T-cell (primary cell): ENCODE measurements at regions not wholly inside any gene's neighbourhood (a gene's known extent, or its start where the extent isn't known, plus 50 kb on each side); places are given as distances from the start of the nearest gene placed in this dataset.

Source experiments
- ATAC-seq, 4 experiments: fragments of 200-7000 bp in 3 of 4; fragments of 150-1000 bp in 1 of 4; cut with Tn5 transposase; replicated peaks in 1 of 4; 1 replicate in 3 of 4; 2 replicates in 1 of 4; pipeline ENCODE4 v1.10.0; 2021; ENCODE audit warnings: moderate library complexity in 3 of 4, mild to moderate bottlenecking in 2 of 4, moderate number of reproducible peaks in 1 of 4
- CTCF ChIA-PET, 2 donors: fragments of 300-600 bp; sonication (Branson Sonifier 250); formaldehyde crosslinking; loops; one replicate each; lab custom pipeline; 2022; ENCODE audit warnings: antibody characterized with exemption in 2 of 2; lab: Charles Lee
- POLR2A ChIA-PET, 2 donors: fragments of 300-600 bp; sonication (Branson Sonifier 250); formaldehyde crosslinking; loops; one replicate each; lab custom pipeline; 2022; ENCODE audit warnings: antibody characterized with exemption in 2 of 2; lab: Charles Lee
- DNase-seq, 35 experiments: peaks; one replicate each; pipeline versions ENCODE4 v3.0.0 to v3.0.0-alpha.2; 2013 to 2023
- H3K27ac ChIP-seq: one replicate; pipeline ENCODE4 v1.5.1; 2013; ENCODE audit warnings: low read length
- H3K27me3 ChIP-seq, 2 experiments: replicated peaks in 1 of 2; 1 replicate in 1 of 2; 2 replicates in 1 of 2; pipeline versions ENCODE4 v1.6.1 to v1.7.0; 2013; ENCODE audit warnings: low read length in 1 of 2, mixed read lengths in 1 of 2; ENCODE audit not compliant: control insufficient read depth in 2 of 2, insufficient read depth in 2 of 2; ENCODE audit errors: extremely low read depth in 1 of 2
- H3K36me3 ChIP-seq, 2 donors: 1 replicate in 1 of 2; 2 replicates in 1 of 2; pipeline versions ENCODE4 v1.6.1 to v1.7.0; 2013; ENCODE audit warnings: low read length in 1 of 2; ENCODE audit not compliant: control insufficient read depth in 2 of 2, insufficient read depth in 1 of 2; ENCODE audit errors: extremely low read depth in 1 of 2
- H3K4me1 ChIP-seq, 2 experiments: 1 replicate in 1 of 2; 2 replicates in 1 of 2; pipeline versions ENCODE4 v1.6.1 to v1.7.0; 2013; ENCODE audit warnings: low read length in 2 of 2, mixed read lengths in 1 of 2; ENCODE audit not compliant: insufficient read depth in 2 of 2, control insufficient read depth in 1 of 2; ENCODE audit errors: extremely low read depth in 1 of 2
- H3K4me3 ChIP-seq, 2 donors: 1 replicate in 1 of 2; 2 replicates in 1 of 2; pipeline versions ENCODE4 v1.5.1 to v1.7.0; 2013; ENCODE audit warnings: mild to moderate bottlenecking in 2 of 2, low read length in 1 of 2, moderate library complexity in 1 of 2; ENCODE audit not compliant: control insufficient read depth in 1 of 2; ENCODE audit errors: extremely low read depth in 1 of 2
- H3K9me3 ChIP-seq: 2 replicates; pipeline ENCODE4 v1.7.0; 2013
- H3K27ac Mint-ChIP-seq, 2 donors: one replicate each; pipeline ENCODE4 v1.8.0; 2020 to 2021; ENCODE audit warnings: mild to moderate bottlenecking in 2 of 2, mixed read lengths in 2 of 2
- H3K27me3 Mint-ChIP-seq, 2 donors: one replicate each; pipeline ENCODE4 v1.8.0; 2021 to 2022; ENCODE audit warnings: mixed read lengths in 2 of 2
- H3K36me3 Mint-ChIP-seq: one replicate; pipeline ENCODE4 v1.8.0; 2021; ENCODE audit warnings: mixed read lengths
- H3K4me1 Mint-ChIP-seq, 3 donors: one replicate each; pipeline ENCODE4 v1.8.0; 2020 to 2022; ENCODE audit warnings: mixed read lengths in 3 of 3, mild to moderate bottlenecking in 1 of 3
- H3K4me3 Mint-ChIP-seq, 3 donors: one replicate each; pipeline ENCODE4 v1.8.0; 2020 to 2022; ENCODE audit warnings: mild to moderate bottlenecking in 3 of 3, mixed read lengths in 3 of 3, moderate library complexity in 3 of 3
- H3K9me3 Mint-ChIP-seq, 3 donors: one replicate each; pipeline ENCODE4 v1.8.0; 2020 to 2022; ENCODE audit warnings: mixed read lengths in 3 of 3
- WGBS: methylation state at CpG from one replicate; pipeline ENCODE4 v1.1.5; 2013; ENCODE audit warnings: missing lambda C conversion rate; ENCODE audit not compliant: insufficient coverage; 5-methylcytosine and 5-hydroxymethylcytosine counted together

- WGBS, result no CpG with 5 or more reads among the region's 2 CpGs
- H3K27ac ChIP-seq, result no peak overlapping the region
- DNase-seq (no peak), ATAC-seq (no peak)
- H3K36me3 ChIP-seq, result no peaks in the 10 kb centered on the region
- POLR2A ChIA-PET, result no interaction called here
- Mint-ChIP-seq H3K27ac (no peak overlapping the region), H3K4me1 (no peaks in the 10 kb centered on the region), H3K27me3 (no peaks in the 10 kb centered on the region), H3K36me3 (peaks cover 14% of the 10 kb centered on the region), H3K9me3 (no peaks in the 10 kb centered on the region), H3K4me3 (no peak overlapping the region)
- no peaks in the 10 kb centered on the region for H3K9me3 ChIP-seq
- CTCF ChIA-PET, result no interaction called here
- H3K4me1 ChIP-seq, result no peaks in the 10 kb centered on the region
- H3K4me3 ChIP-seq, result no peak overlapping the region
- no peaks in the 10 kb centered on the region for H3K27me3 ChIP-seq
Observed at GRCh38 chr2:18845854-18846445, 256.6 kb upstream of the NT5C1B start.

GRCh38 chr2:18842836-18843235, 253.5 kb upstream of the NT5C1B start:
- ChIA-PET POLR2A (no interaction called here), CTCF (no interaction called here)
- ATAC-seq (no peak), DNase-seq (no peak)
- Mint-ChIP-seq H3K27ac (no peak overlapping the region), H3K4me3 (no peak overlapping the region), H3K9me3 (no peaks in the 10 kb centered on the region), H3K27me3 (no peaks in the 10 kb centered on the region), H3K36me3 (peaks cover 14% of the 10 kb centered on the region), H3K4me1 (no peaks in the 10 kb centered on the region)
- Histone ChIP-seq H3K9me3 (no peaks in the 10 kb centered on the region), H3K36me3 (no peaks in the 10 kb centered on the region), H3K4me3 (no peak overlapping the region), H3K27ac (no peak overlapping the region), H3K27me3 (no peaks in the 10 kb centered on the region), H3K4me1 (no peaks in the 10 kb centered on the region)
- 84% methylated on average over 2 of the region's 5 CpGs for WGBS

- whole genome bisulfite sequencing, result 73% methylated on average over 3 of the region's 4 CpGs
Observed at GRCh38 chr2:18841248-18842150, 252.1 kb upstream of the NT5C1B start.

GRCh38 chr2:18837240-18837639, 247.9 kb upstream of the NT5C1B start:
- H3K4me3 ChIP-seq, result no peak overlapping the region
- H3K9me3 Mint-ChIP-seq, result no peaks in the 10 kb centered on the region
- no peaks in the 10 kb centered on the region for H3K9me3 ChIP-seq
- no peak overlapping the region for H3K27ac ChIP-seq
- H3K4me3 Mint-ChIP-seq, result no peak overlapping the region
- CTCF ChIA-PET, result no interaction called here
- H3K36me3 Mint-ChIP-seq, result peaks cover 11% of the 10 kb centered on the region
- no peaks in the 10 kb centered on the region for H3K27me3 Mint-ChIP-seq
- no CpG with 5 or more reads among the region's 1 CpG for WGBS
- no peaks in the 10 kb centered on the region for H3K36me3 ChIP-seq
- ATAC-seq, result no peak
- H3K27me3 ChIP-seq, result no peaks in the 10 kb centered on the region
- POLR2A ChIA-PET, result no interaction called here
- no peaks in the 10 kb centered on the region for H3K4me1 Mint-ChIP-seq
- DNase-seq, result no peak
- no peak overlapping the region for H3K27ac Mint-ChIP-seq
- no peaks in the 10 kb centered on the region for H3K4me1 ChIP-seq

More at GRCh38 chr2:18841248-18842150, 252.1 kb upstream of the NT5C1B start:
- no peaks in the 10 kb centered on the region for H3K36me3 ChIP-seq
- no peaks in the 10 kb centered on the region for H3K27me3 ChIP-seq
- Mint-ChIP-seq H3K4me3 (no peak overlapping the region), H3K27me3 (no peaks in the 10 kb centered on the region), H3K9me3 (no peaks in the 10 kb centered on the region), H3K27ac (no peak overlapping the region), H3K4me1 (no peaks in the 10 kb centered on the region), H3K36me3 (peaks cover 10% of the 10 kb centered on the region)
- H3K4me3 ChIP-seq, result no peak overlapping the region
- no peak for DNase-seq
- no peaks in the 10 kb centered on the region for H3K4me1 ChIP-seq
- no peaks in the 10 kb centered on the region for H3K9me3 ChIP-seq
- no peak overlapping the region for H3K27ac ChIP-seq
- ATAC-seq, result no peak
- CTCF ChIA-PET, result no interaction called here
- POLR2A ChIA-PET, result interaction anchor here in 1 of 2 donors (0.6 kb wide), 1 partner anchor 454 kb away, joined by 4 read pairs; no protein-coding TSS in a partner anchor

DNA sequence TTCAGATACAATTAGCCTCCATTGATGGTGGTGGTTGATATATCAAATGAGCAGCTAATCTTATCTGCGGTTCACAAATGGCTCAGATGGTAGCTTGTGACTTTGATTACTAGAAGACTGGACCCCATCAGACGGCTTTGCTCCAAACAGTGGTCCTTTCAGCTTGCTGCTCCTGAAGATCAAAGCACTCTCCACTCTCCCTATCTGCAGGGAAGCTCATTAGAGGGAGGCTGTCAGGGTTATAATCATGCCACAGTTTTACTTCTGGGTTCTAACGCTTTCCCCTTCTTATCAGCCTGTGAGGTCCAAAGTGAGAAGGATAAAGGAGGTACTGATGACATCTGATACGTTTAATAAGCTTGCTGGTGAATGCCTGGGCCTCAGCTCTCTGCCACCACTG, 247.1 kb upstream of the NT5C1B start:
- Histone ChIP-seq H3K4me3 (no peak overlapping the region), H3K36me3 (no peaks in the 10 kb centered on the region), H3K27me3 (no peaks in the 10 kb centered on the region), H3K27ac (no peak overlapping the region), H3K4me1 (no peaks in the 10 kb centered on the region), H3K9me3 (no peaks in the 10 kb centered on the region)
- H3K27me3 Mint-ChIP-seq, result no peaks in the 10 kb centered on the region
- H3K36me3 Mint-ChIP-seq, result peaks cover 5% of the 10 kb centered on the region
- H3K9me3 Mint-ChIP-seq, result no peaks in the 10 kb centered on the region
- DNase-seq (no peak), ATAC-seq (no peak)
- WGBS, result 60% methylated on average over 1 of the region's 4 CpGs
- no peaks in the 10 kb centered on the region for H3K4me1 Mint-ChIP-seq
- ChIA-PET POLR2A (no interaction called here), CTCF (no interaction called here)
- H3K27ac Mint-ChIP-seq, result no peak overlapping the region
- no peak overlapping the region for H3K4me3 Mint-ChIP-seq

DNA sequence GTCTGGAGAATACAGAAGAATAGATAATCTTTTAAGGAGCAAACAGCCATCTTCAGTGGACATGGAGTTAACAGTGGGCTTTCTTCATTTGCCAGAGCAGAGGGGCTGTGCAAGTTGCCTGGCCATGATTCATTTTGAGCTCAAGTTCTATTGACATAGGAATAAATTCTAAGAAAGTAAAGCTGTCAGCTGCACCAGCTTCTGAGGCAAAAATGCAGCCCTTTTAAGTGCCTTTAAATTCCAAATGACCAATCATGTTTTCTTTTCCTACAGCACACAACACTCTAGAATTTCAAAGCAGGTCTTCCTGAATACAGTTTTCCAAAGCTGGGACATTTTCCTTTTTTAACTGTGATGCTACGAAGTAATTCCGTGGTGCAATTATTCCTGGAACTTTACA, 246.4 kb upstream of the NT5C1B start:
- H3K9me3 ChIP-seq, result no peaks in the 10 kb centered on the region
- Mint-ChIP-seq H3K27ac (no peak overlapping the region), H3K9me3 (no peaks in the 10 kb centered on the region), H3K4me3 (no peak overlapping the region), H3K4me1 (no peaks in the 10 kb centered on the region), H3K27me3 (no peaks in the 10 kb centered on the region), H3K36me3 (peaks cover 5% of the 10 kb centered on the region)
- no peaks in the 10 kb centered on the region for H3K36me3 ChIP-seq
- POLR2A ChIA-PET, result no interaction called here
- CTCF ChIA-PET, result no interaction called here
- no peak for DNase-seq
- no peak overlapping the region for H3K27ac ChIP-seq
- ATAC-seq, result no peak
- H3K4me3 ChIP-seq, result no peak overlapping the region
- 100% methylated on average over 2 of the region's 2 CpGs for WGBS
- H3K4me1 ChIP-seq, result no peaks in the 10 kb centered on the region
- H3K27me3 ChIP-seq, result no peaks in the 10 kb centered on the region
